HK-2 (cell line): ENCODE measurements at regions not wholly inside any gene's neighbourhood (a gene's known extent, or its start where the extent isn't known, plus 50 kb on each side); places are given as distances from the start of the nearest gene placed in this dataset.

Experiments
- DNase-seq: peaks from one replicate; pipeline ENCODE4 v3.0.0-alpha.2; 2018; ENCODE audit not compliant: unreplicated experiment

- no peak for DNase-seq
These were observed 364.2 kb downstream of the ZNF516 start for GRCh38 chr18:76130845-76131244.

GRCh38 chr18:76126327-76126726, 368.7 kb downstream of the ZNF516 start:
- no peak for DNase-seq

- no peak for DNase-seq
These were observed 374.0 kb downstream of the ZNF516 start for GRCh38 chr18:76121011-76121410.

GRCh38 chr18:76115580-76115979, 379.5 kb downstream of the ZNF516 start:
- no peak for DNase-seq

GRCh38 chr18:76113101-76113500, 381.9 kb downstream of the ZNF516 start:
- no peak for DNase-seq

GRCh38 chr18:76102626-76103025, 392.4 kb downstream of the ZNF516 start:
- DNase-seq: no peak

GRCh38 chr18:76102156-76102555, 392.9 kb downstream of the ZNF516 start:
- DNase-seq: no peak

- no peak for DNase-seq
These were observed 395.0 kb downstream of the ZNF516 start for GRCh38 chr18:76099931-76100457.

- DNase-seq: no peak
These were observed 396.2 kb downstream of the ZNF516 start for GRCh38 chr18:76098674-76099411.

- DNase-seq: no peak
These were observed 413.5 kb downstream of the ZNF516 start for GRCh38 chr18:76081536-76081935.

GRCh38 chr18:76080430-76080829, 414.6 kb downstream of the ZNF516 start:
- DNase-seq: no peak

GRCh38 chr18:76075777-76076176, 419.3 kb downstream of the ZNF516 start:
- no peak for DNase-seq

- peak; percentile 2 for DNase-seq
These were observed 430.0 kb downstream of the ZNF516 start for GRCh38 chr18:76064998-76065397.

- DNase-seq: no peak
These were observed 436.9 kb downstream of the ZNF516 start for GRCh38 chr18:76058146-76058545.

- no peak for DNase-seq
These were observed 437.7 kb downstream of the ZNF516 start for GRCh38 chr18:76057386-76057785.

GRCh38 chr18:76056471-76057110, 438.5 kb downstream of the ZNF516 start:
- DNase-seq: no peak

GRCh38 chr18:76055578-76055977, 439.5 kb downstream of the ZNF516 start:
- DNase-seq: no peak

- no peak for DNase-seq
These were observed 440.0 kb downstream of the ZNF516 start for GRCh38 chr18:76055025-76055424.

- DNase-seq: no peak
These were observed 440.9 kb downstream of the ZNF516 start for GRCh38 chr18:76054156-76054555.

- no peak for DNase-seq
These were observed 441.5 kb downstream of the ZNF516 start for GRCh38 chr18:76053551-76053950.

GRCh38 chr18:76052227-76052595, 442.8 kb downstream of the ZNF516 start:
- no peak for DNase-seq

GRCh38 chr18:76051396-76052226, 443.4 kb downstream of the ZNF516 start:
- no peak for DNase-seq
